NT2/D1 (cell line): ENCODE measurements at regions not wholly inside any gene's neighbourhood (a gene's known extent, or its start where the extent isn't known, plus 50 kb on each side); places are given as distances from the start of the nearest gene placed in this dataset.

Experiments used
- SUZ12 ChIP-seq: IDR thresholded peaks from 2 replicates; pipeline ENCODE4 v1.6.1; 2011; ENCODE audit not compliant: insufficient read length, insufficient read depth; ENCODE audit errors: extremely low read depth
- YY1 ChIP-seq: IDR thresholded peaks from 2 replicates; pipeline ENCODE4 v1.6.1; 2011; ENCODE audit not compliant: insufficient read length, insufficient read depth
- ZNF274 ChIP-seq: IDR thresholded peaks from 2 replicates; pipeline ENCODE4 v1.6.1; 2011; ENCODE audit warnings: mild to moderate bottlenecking, low read depth, low read length

- TF ChIP-seq YY1 (no peak), ZNF274 (no peak), SUZ12 (no peak)
Measured at GRCh38 chr13:107883561-107884175, 331.7 kb downstream of the LIG4 start.
